Panc1 (cell line): ENCODE measurements at regions not wholly inside any gene's neighbourhood (a gene's known extent, or its start where the extent isn't known, plus 50 kb on each side); places are given as distances from the start of the nearest gene placed in this dataset.

ENCODE experiments used
- ATAC-seq: fragments of 200-7000 bp; cut with Tn5 transposase; 2 replicates; pipeline ENCODE4 v1.9.1; 2020; ENCODE audit warnings: mild to moderate bottlenecking, moderate library complexity
- BruUV-seq: library from RNA; stranded (reverse); fragments of 400-500 nt; replicated peaks from 2 replicates; lab custom pipeline; 2021; lab: Mats Ljungman, UMichigan
- CTCF ChIA-PET: fragments of 300-600 bp; sonication (Branson Sonifier 250); formaldehyde crosslinking; loops from one replicate; lab custom pipeline; 2022; ENCODE audit warnings: antibody characterized with exemption; lab: Charles Lee
- POLR2A ChIA-PET: fragments of 300-600 bp; sonication (Branson Sonifier 250); formaldehyde crosslinking; loops from one replicate; lab custom pipeline; 2022; ENCODE audit warnings: antibody characterized with exemption; lab: Charles Lee
- DNase-seq: peaks from one replicate; pipeline ENCODE4 v3.0.0-alpha.2; 2010; ENCODE audit warnings: low read depth, low spot score
- H3K27ac ChIP-seq: 2 replicates; pipeline ENCODE4 v1.5.1; 2011; ENCODE audit warnings: mild to moderate bottlenecking, low read length, inconsistent platforms
- H3K27me3 ChIP-seq: fragments of 200-500 bp; sonication (Bioruptor generic); 2 replicates; pipeline ENCODE4 v1.6.0; 2014; ENCODE audit warnings: low read length, inconsistent platforms; ENCODE audit not compliant: control insufficient read depth, insufficient read depth
- H3K36me3 ChIP-seq: fragments of 200-500 bp; sonication (Bioruptor generic); 2 replicates; pipeline ENCODE4 v1.5.1; 2014; ENCODE audit warnings: inconsistent platforms, mild to moderate bottlenecking, low read length, moderate library complexity; ENCODE audit not compliant: control insufficient read depth, insufficient read depth
- H3K4me1 ChIP-seq: 2 replicates; pipeline ENCODE4 v1.5.1; 2011; ENCODE audit warnings: inconsistent platforms, mild to moderate bottlenecking, low read length, moderate library complexity; ENCODE audit not compliant: control insufficient read depth, insufficient read depth
- H3K4me3 ChIP-seq, 2 experiments: 2 replicates each; pipeline ENCODE4 v1.5.1; 2011 to 2012; ENCODE audit warnings: low read depth in 2 of 2, low read length in 2 of 2, mild to moderate bottlenecking in 2 of 2, inconsistent platforms in 1 of 2, moderate library complexity in 1 of 2
- H3K9me3 ChIP-seq: fragments of 200-500 bp; sonication (Bioruptor generic); 2 replicates; pipeline ENCODE4 v1.5.1; 2014; ENCODE audit warnings: low read depth, mild to moderate bottlenecking, inconsistent platforms, low read length, moderate library complexity; ENCODE audit not compliant: control insufficient read depth, insufficient read depth
- CTCF ChIP-seq: fragments of 450-650 bp; IDR thresholded peaks from 2 replicates; pipeline ENCODE4 v1.5.1; 2017; ENCODE audit warnings: mild to moderate bottlenecking
- POLR2AphosphoS5 ChIP-seq: IDR thresholded peaks from 2 replicates; pipeline ENCODE4 v1.6.1; 2012; ENCODE audit warnings: mild to moderate bottlenecking, low read depth, low read length, moderate library complexity
- REST ChIP-seq, 2 experiments: IDR thresholded peaks; 2 replicates each; pipeline ENCODE4 v1.6.1; 2011 to 2012; ENCODE audit warnings: low read depth in 2 of 2, control low read depth in 1 of 2, low read length in 1 of 2, mild to moderate bottlenecking in 1 of 2, moderate library complexity in 1 of 2; ENCODE audit not compliant: insufficient read depth in 1 of 2
- SIN3A ChIP-seq: IDR thresholded peaks from 2 replicates; pipeline ENCODE4 v1.6.1; 2012; ENCODE audit warnings: low read depth, mild to moderate bottlenecking, low read length, moderate library complexity, borderline replicate concordance; ENCODE audit not compliant: insufficient read depth
- TCF7L2 ChIP-seq: IDR thresholded peaks from 2 replicates; pipeline ENCODE4 v1.6.1; 2011; ENCODE audit warnings: mild to moderate bottlenecking, low read depth, low read length, inconsistent platforms
- in situ Hi-C: cut with HindIII; loops from 2 replicates; pipeline ENCODE4 v1.10.0; 2016; ENCODE audit warnings: low sequenced_read_pairs, low pct_unique_long_range_greater_than_20kb
- intact Hi-C: fragments of 100-400 bp; cut with micrococcal nuclease; formaldehyde crosslinking; loops from one replicate; pipeline ENCODE4 v1.10.0; 2022; ENCODE audit not compliant: unreplicated experiment

- H3K9me3 ChIP-seq: no peaks in the 10 kb centered on the region
- H3K36me3 ChIP-seq: no peaks in the 10 kb centered on the region
- DNase-seq (no peak), ATAC-seq (no peak)
- H3K4me3 ChIP-seq: no peak overlapping the region
- in situ Hi-C loops: no loop called here
- ChIA-PET POLR2A (no interaction called here), CTCF (no interaction called here)
- intact Hi-C loops: no loop called here
- no peaks in the 10 kb centered on the region for H3K4me1 ChIP-seq
- TF ChIP-seq TCF7L2 (no peak), POLR2AphosphoS5 (no peak), CTCF (no peak), REST (IDR thresholded peaks at IDR 0.05; ENCODE audit: insufficient read depth in 1 of 2, low read depth in 2 of 2, low read length in 1 of 2) (no peak), SIN3A (no peak)
- BruUV-seq: no TSS peak
- H3K27me3 ChIP-seq: no peaks in the 10 kb centered on the region
- no peak overlapping the region for H3K27ac ChIP-seq
Measured at GRCh38 chr5:136853971-136854370, 488.6 kb upstream of the TRPC7 start.

GRCh38 chr5:136840601-136841000 is 475.3 kb upstream of the TRPC7 start:
- in situ Hi-C loops: no loop called here
- no peak overlapping the region for H3K27ac ChIP-seq
- CTCF ChIA-PET: no interaction called here
- no peaks in the 10 kb centered on the region for H3K9me3 ChIP-seq
- DNase-seq (no peak), ATAC-seq (no peak)
- TF ChIP-seq POLR2AphosphoS5: no peak
- no peak for TF ChIP-seq SIN3A
- TF ChIP-seq CTCF: no peak
- no peak for TF ChIP-seq REST (IDR thresholded peaks at IDR 0.05; ENCODE audit: insufficient read depth in 1 of 2, low read depth in 2 of 2, low read length in 1 of 2)
- H3K4me3 ChIP-seq: no peak overlapping the region
- intact Hi-C loops: no loop called here
- no peaks in the 10 kb centered on the region for H3K36me3 ChIP-seq
- POLR2A ChIA-PET: no interaction called here
- H3K4me1 ChIP-seq: no peaks in the 10 kb centered on the region
- BruUV-seq: no TSS peak
- H3K27me3 ChIP-seq: no peaks in the 10 kb centered on the region
